Liver (tissue), 8 donors: ENCODE measurements at regions not wholly inside any gene's neighbourhood (a gene's known extent, or its start where the extent isn't known, plus 50 kb on each side); places are given as distances from the start of the nearest gene placed in this dataset.

Experiments
- DNase-seq: peaks from one replicate; pipeline ENCODE4 v3.0.0-alpha.2; 2017; ENCODE audit warnings: low spot score
- H3K27ac ChIP-seq, 2 donors: one replicate each; pipeline ENCODE4 v1.7.0; 2013; ENCODE audit warnings: inconsistent platforms in 2 of 2, low read length in 2 of 2, control low read depth in 1 of 2, low read depth in 1 of 2, mild to moderate bottlenecking in 1 of 2
- H3K27me3 ChIP-seq, 4 donors: one replicate each; pipeline versions ENCODE4 v1.6.1 to v1.7.0; 2013; ENCODE audit warnings: low read length in 3 of 4, inconsistent platforms in 1 of 4, mild to moderate bottlenecking in 1 of 4, moderate library complexity in 1 of 4; ENCODE audit not compliant: control insufficient read depth in 4 of 4, insufficient read depth in 4 of 4
- H3K36me3 ChIP-seq, 4 donors: one replicate each; pipeline versions ENCODE4 v1.6.1 to v1.7.0; 2013; ENCODE audit warnings: low read length in 3 of 4, mild to moderate bottlenecking in 3 of 4, low read depth in 1 of 4, moderate library complexity in 1 of 4; ENCODE audit not compliant: control insufficient read depth in 4 of 4, insufficient read depth in 3 of 4
- H3K4me1 ChIP-seq, 4 donors: one replicate each; pipeline versions ENCODE4 v1.6.1 to v1.7.0; 2013; ENCODE audit warnings: low read length in 3 of 4, mild to moderate bottlenecking in 3 of 4, moderate library complexity in 1 of 4; ENCODE audit not compliant: control insufficient read depth in 4 of 4, insufficient read depth in 4 of 4
- H3K4me3 ChIP-seq, 3 donors: one replicate each; pipeline versions ENCODE4 v1.6.1 to v1.7.0; 2013; ENCODE audit warnings: low read length in 3 of 3, control low read depth in 1 of 3, low read depth in 1 of 3, mild to moderate bottlenecking in 1 of 3
- H3K9ac ChIP-seq, 2 donors: one replicate each; pipeline ENCODE4 v1.7.0; 2013; ENCODE audit warnings: low read length in 2 of 2, mild to moderate bottlenecking in 2 of 2, moderate library complexity in 2 of 2, control low read depth in 1 of 2, low read depth in 1 of 2
- H3K9me3 ChIP-seq, 4 donors: one replicate each; pipeline versions ENCODE4 v1.6.1 to v1.7.0; 2013; ENCODE audit warnings: low read length in 3 of 4; ENCODE audit not compliant: control insufficient read depth in 4 of 4
- EGR1 ChIP-seq, 2 donors: IDR thresholded peaks; 2 replicates each; pipeline ENCODE4 v1.6.1; 2016 to 2018; ENCODE audit warnings: antibody characterized with exemption in 2 of 2, low read depth in 2 of 2
- FOXA1 ChIP-seq: IDR thresholded peaks from 2 replicates; pipeline ENCODE4 v1.6.1; 2016; ENCODE audit warnings: antibody characterized with exemption
- FOXA2 ChIP-seq: IDR thresholded peaks from 2 replicates; pipeline ENCODE4 v1.6.1; 2016; ENCODE audit warnings: antibody characterized with exemption
- GABPA ChIP-seq, 2 donors: IDR thresholded peaks in 1 of 2; conservative IDR thresholded peaks in 1 of 2; 2 replicates each; pipeline ENCODE4 v1.6.1; 2016; ENCODE audit warnings: antibody characterized with exemption in 2 of 2, mild to moderate bottlenecking in 1 of 2, moderate library complexity in 1 of 2
- HNF4A ChIP-seq, 2 donors: conservative IDR thresholded peaks; 2 replicates each; pipeline ENCODE4 v1.6.1; 2016; ENCODE audit warnings: antibody characterized with exemption in 2 of 2, mild to moderate bottlenecking in 2 of 2
- HNF4G ChIP-seq: IDR thresholded peaks from 2 replicates; pipeline ENCODE4 v1.6.1; 2016; ENCODE audit warnings: antibody characterized with exemption
- JUND ChIP-seq, 2 donors: IDR thresholded peaks; 2 replicates each; pipeline ENCODE4 v1.6.1; 2016; ENCODE audit warnings: antibody characterized with exemption in 2 of 2
- NR2F2 ChIP-seq: IDR thresholded peaks from 2 replicates; pipeline ENCODE4 v1.6.1; 2016; ENCODE audit warnings: antibody characterized with exemption
- RAD21 ChIP-seq, 2 donors: IDR thresholded peaks; 2 replicates each; pipeline ENCODE4 v1.6.1; 2016; ENCODE audit warnings: antibody characterized with exemption in 2 of 2, mild to moderate bottlenecking in 2 of 2
- REST ChIP-seq: IDR thresholded peaks from 2 replicates; pipeline ENCODE4 v1.6.1; 2016; ENCODE audit warnings: antibody characterized with exemption, mild to moderate bottlenecking
- RXRA ChIP-seq, 2 donors: IDR thresholded peaks; 2 replicates each; pipeline ENCODE4 v1.6.1; 2017 to 2018; ENCODE audit warnings: antibody characterized with exemption in 2 of 2, mild to moderate bottlenecking in 1 of 2
- SP1 ChIP-seq: IDR thresholded peaks from 2 replicates; pipeline ENCODE4 v1.6.1; 2018; ENCODE audit warnings: antibody characterized with exemption, mild to moderate bottlenecking
- YY1 ChIP-seq: IDR thresholded peaks from 2 replicates; pipeline ENCODE4 v1.6.1; 2016; ENCODE audit warnings: antibody characterized with exemption, mild to moderate bottlenecking
- ZBTB33 ChIP-seq: IDR thresholded peaks from 2 replicates; pipeline ENCODE4 v1.6.1; 2016; ENCODE audit warnings: antibody characterized with exemption
- WGBS: extraction: QIAGEN DNeasy Blood & Tissue Kit; methylation state at CpG from one replicate; pipeline ENCODE4 v1.1.7; 2013; 5-methylcytosine and 5-hydroxymethylcytosine counted together
- TF ChIP-seq, protein P1 (sequence below): IDR thresholded peaks from 2 replicates; pipeline ENCODE4 v1.6.1; 2016; ENCODE audit warnings: antibody characterized with exemption
- TF ChIP-seq, protein P2 (sequence below): IDR thresholded peaks from 2 replicates; pipeline ENCODE4 v1.6.1; 2016; ENCODE audit warnings: antibody characterized with exemption
- TF ChIP-seq, protein P3 (sequence below): fragments of 150-350 bp; IDR thresholded peaks from 2 replicates; pipeline ENCODE4 v1.5.1; 2017; ENCODE audit warnings: improper control_type of control experiment, low read depth, low read length; ENCODE audit not compliant: missing input control
- donor health status: healthy.
- donor health status: healthy.
- donor health status: healthy.
- donor health status: healthy.
- donor health status: healthy.

DNA sequence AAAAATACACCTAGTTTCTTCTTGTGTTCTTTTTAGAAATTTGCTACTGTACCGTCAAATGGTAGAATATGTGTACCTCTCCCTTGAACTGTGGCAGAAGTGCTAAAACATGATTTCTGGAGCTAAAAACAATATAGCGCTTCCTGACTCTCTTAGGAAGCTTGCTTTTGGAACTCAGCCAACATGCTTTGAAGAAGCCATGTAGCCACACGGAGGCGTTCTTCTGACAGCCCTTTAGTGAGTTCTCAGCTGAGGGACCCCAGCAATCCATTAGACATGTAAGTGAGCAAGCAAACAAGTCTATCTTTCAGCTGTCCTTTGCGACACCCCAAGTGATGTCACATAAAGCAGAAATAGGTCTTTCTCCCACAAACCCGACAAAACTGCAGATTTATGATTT lies 917.0 kb downstream of the CDH9 start (continued):
- TF ChIP-seq, protein P1, sequence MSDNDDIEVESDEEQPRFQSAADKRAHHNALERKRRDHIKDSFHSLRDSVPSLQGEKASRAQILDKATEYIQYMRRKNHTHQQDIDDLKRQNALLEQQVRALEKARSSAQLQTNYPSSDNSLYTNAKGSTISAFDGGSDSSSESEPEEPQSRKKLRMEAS, result no peak
- TF ChIP-seq RXRA (IDR thresholded peaks at IDR 0.05) (no peak), RAD21 (IDR thresholded peaks at IDR 0.05) (no peak)

DNA sequence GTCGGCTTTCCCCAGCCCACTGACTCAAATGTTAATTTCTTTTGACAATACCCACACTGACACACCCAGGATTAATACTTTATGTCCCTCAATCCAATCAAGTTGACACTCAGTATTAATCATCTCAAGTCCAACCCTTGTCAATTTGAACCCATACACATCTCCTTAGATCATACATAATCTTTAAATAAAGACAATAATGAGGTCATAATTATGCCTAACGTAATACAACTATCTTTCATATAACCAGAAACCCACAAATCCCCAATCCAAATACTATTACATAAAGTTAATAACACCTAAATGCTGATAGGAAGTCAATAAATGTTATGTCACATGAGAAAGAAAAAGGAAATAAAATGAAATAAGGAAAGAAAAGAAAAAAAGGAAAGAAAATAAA lies 934.2 kb downstream of the CDH9 start:
- Histone ChIP-seq H3K36me3 (no peaks in the 10 kb centered on the region), H3K4me3 (no peak overlapping the region), H3K27ac (no peak overlapping the region), H3K4me1 (no peaks in the 10 kb centered on the region), H3K27me3 (no peaks in the 10 kb centered on the region), H3K9ac (no peak overlapping the region), H3K9me3 (no peaks in the 10 kb centered on the region)
- no peak for DNase-seq
- 68% methylated on average over 2 of the region's 2 CpGs for WGBS
- no peak for TF ChIP-seq GABPA (IDR thresholded peaks at IDR 0.05 in 1 of 2, conservative IDR thresholded peaks at IDR 0.05 in 1 of 2)
- no peak for TF ChIP-seq REST
- no peak for TF ChIP-seq NR2F2
- TF ChIP-seq EGR1 (IDR thresholded peaks at IDR 0.05; ENCODE audit: low read depth in 2 of 2), result no peak
- TF ChIP-seq FOXA2, result no peak
- TF ChIP-seq RXRA (IDR thresholded peaks at IDR 0.05), result no peak

DNA sequence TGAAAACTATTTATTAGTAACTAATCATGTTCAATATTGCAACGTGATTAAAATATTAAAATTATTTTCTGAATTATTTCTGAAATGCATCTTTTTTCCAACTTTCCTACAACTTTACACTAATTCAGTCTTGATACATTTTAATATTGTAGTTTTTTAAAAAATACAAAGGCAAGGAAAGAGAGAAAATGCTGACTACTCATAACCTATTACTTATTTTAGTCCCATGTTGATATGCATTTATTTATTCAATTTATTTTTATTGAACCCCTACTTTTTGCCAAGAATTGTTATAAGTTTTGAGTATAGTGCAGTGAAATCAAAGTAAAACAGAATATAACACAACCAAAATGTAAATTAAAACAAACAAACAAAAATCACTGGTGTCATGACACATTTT lies 978.2 kb downstream of the CDH9 start:
- TF ChIP-seq NR2F2 (no peak), JUND (IDR thresholded peaks at IDR 0.05) (no peak), GABPA (IDR thresholded peaks at IDR 0.05 in 1 of 2, conservative IDR thresholded peaks at IDR 0.05 in 1 of 2) (no peak)
- WGBS, result 75% methylated on average over 1 of the region's 1 CpG

DNA sequence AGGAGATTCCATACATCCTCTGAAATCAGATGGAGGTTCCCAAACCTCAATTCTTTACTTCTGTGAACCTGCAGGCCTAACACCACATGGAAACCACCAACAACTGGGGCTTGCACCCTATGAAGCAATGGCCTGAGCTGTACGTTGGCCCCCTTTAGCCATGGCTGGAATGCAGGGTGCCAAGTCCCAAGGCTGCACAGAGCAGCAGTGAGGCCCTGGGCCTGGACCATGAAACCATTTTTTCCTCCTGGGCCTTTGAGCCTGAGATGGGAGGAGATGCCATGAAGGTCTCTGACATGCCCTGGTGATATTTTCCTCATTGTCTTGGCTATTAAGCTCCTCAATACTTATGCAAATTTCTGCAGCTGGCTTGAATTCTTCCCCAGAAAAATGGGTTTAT lies 983.8 kb downstream of the CDH9 start:
- Histone ChIP-seq H3K27ac (no peak overlapping the region), H3K27me3 (no peaks in the 10 kb centered on the region), H3K9me3 (no peaks in the 10 kb centered on the region), H3K4me1 (no peaks in the 10 kb centered on the region), H3K9ac (no peak overlapping the region), H3K4me3 (no peak overlapping the region), H3K36me3 (no peaks in the 10 kb centered on the region)
- no peak for DNase-seq
- WGBS, result 60% methylated on average over 1 of the region's 1 CpG
- TF ChIP-seq ZBTB33 (no peak), FOXA1 (no peak), HNF4A (conservative IDR thresholded peaks at IDR 0.05) (no peak), RAD21 (IDR thresholded peaks at IDR 0.05) (no peak), JUND (IDR thresholded peaks at IDR 0.05) (no peak), YY1 (no peak), RXRA (IDR thresholded peaks at IDR 0.05) (no peak), SP1 (no peak), FOXA2 (no peak), HNF4G (no peak), NR2F2 (no peak), GABPA (IDR thresholded peaks at IDR 0.05 in 1 of 2, conservative IDR thresholded peaks at IDR 0.05 in 1 of 2) (no peak)
- TF ChIP-seq, protein P2, sequence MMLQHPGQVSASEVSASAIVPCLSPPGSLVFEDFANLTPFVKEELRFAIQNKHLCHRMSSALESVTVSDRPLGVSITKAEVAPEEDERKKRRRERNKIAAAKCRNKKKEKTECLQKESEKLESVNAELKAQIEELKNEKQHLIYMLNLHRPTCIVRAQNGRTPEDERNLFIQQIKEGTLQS, result no peak
- TF ChIP-seq, protein P1, result no peak
- TF ChIP-seq, protein P3, sequence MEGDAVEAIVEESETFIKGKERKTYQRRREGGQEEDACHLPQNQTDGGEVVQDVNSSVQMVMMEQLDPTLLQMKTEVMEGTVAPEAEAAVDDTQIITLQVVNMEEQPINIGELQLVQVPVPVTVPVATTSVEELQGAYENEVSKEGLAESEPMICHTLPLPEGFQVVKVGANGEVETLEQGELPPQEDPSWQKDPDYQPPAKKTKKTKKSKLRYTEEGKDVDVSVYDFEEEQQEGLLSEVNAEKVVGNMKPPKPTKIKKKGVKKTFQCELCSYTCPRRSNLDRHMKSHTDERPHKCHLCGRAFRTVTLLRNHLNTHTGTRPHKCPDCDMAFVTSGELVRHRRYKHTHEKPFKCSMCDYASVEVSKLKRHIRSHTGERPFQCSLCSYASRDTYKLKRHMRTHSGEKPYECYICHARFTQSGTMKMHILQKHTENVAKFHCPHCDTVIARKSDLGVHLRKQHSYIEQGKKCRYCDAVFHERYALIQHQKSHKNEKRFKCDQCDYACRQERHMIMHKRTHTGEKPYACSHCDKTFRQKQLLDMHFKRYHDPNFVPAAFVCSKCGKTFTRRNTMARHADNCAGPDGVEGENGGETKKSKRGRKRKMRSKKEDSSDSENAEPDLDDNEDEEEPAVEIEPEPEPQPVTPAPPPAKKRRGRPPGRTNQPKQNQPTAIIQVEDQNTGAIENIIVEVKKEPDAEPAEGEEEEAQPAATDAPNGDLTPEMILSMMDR, result no peak

More for the DNA sequence above, 978.2 kb downstream of the CDH9 start:
- H3K9ac ChIP-seq, result no peak overlapping the region
- no peak overlapping the region for H3K4me3 ChIP-seq
- H3K9me3 ChIP-seq, result no peaks in the 10 kb centered on the region
- DNase-seq, result no peak
- no peaks in the 10 kb centered on the region for H3K27me3 ChIP-seq
- no peak overlapping the region for H3K27ac ChIP-seq
- no peaks in the 10 kb centered on the region for H3K36me3 ChIP-seq
- no peaks in the 10 kb centered on the region for H3K4me1 ChIP-seq
